ENCODE measurements at regions not wholly inside any gene's neighbourhood (a gene's known extent, or its start where the extent isn't known, plus 50 kb on each side); places are given as distances from the start of the nearest gene placed in this dataset.

GRCh38 chr1:185492089-185492825 is 175.2 kb upstream of the IVNS1ABP start:
- DNase-seq (ENCODE audit: low read depth): no peak
- H3K4me3 ChIP-seq (ENCODE audit: low read depth, low read length): no peak overlapping the region
- no peaks in the 10 kb centered on the region for H3K36me3 ChIP-seq (ENCODE audit: control insufficient read depth, insufficient read depth, low read length)
- no peak for TF ChIP-seq CTCF (IDR thresholded peaks at IDR 0.05; ENCODE audit: insufficient read depth, low read length, severe bottlenecking)
- H3K27me3 ChIP-seq (ENCODE audit: control insufficient read depth, insufficient read depth, low read length): no peaks in the 10 kb centered on the region
- no peak for FAIRE-seq

- DNase-seq (ENCODE audit: low read depth) (no peak), FAIRE-seq (no peak)
- H3K27me3 ChIP-seq (ENCODE audit: control insufficient read depth, insufficient read depth, low read length): no peaks in the 10 kb centered on the region
- no peak overlapping the region for H3K4me3 ChIP-seq (ENCODE audit: low read depth, low read length)
- no peaks in the 10 kb centered on the region for H3K36me3 ChIP-seq (ENCODE audit: control insufficient read depth, insufficient read depth, low read length)
- no peak for TF ChIP-seq CTCF (IDR thresholded peaks at IDR 0.05; ENCODE audit: insufficient read depth, low read length, severe bottlenecking)
Observed at GRCh38 chr1:185491604-185492003, 174.6 kb upstream of the IVNS1ABP start.

- Histone ChIP-seq H3K36me3 (ENCODE audit: control insufficient read depth, insufficient read depth, low read length) (no peaks in the 10 kb centered on the region), H3K27me3 (ENCODE audit: control insufficient read depth, insufficient read depth, low read length) (no peaks in the 10 kb centered on the region), H3K4me3 (ENCODE audit: low read depth, low read length) (no peak overlapping the region)
- no peak for TF ChIP-seq CTCF (IDR thresholded peaks at IDR 0.05; ENCODE audit: insufficient read depth, low read length, severe bottlenecking)
- DNase-seq (ENCODE audit: low read depth) (no peak), FAIRE-seq (no peak)
Observed at GRCh38 chr1:185490924-185491323, 173.9 kb upstream of the IVNS1ABP start.

GRCh38 chr1:185489406-185489805 is 172.4 kb upstream of the IVNS1ABP start:
- Histone ChIP-seq H3K36me3 (ENCODE audit: control insufficient read depth, insufficient read depth, low read length) (no peaks in the 10 kb centered on the region), H3K4me3 (ENCODE audit: low read depth, low read length) (no peak overlapping the region), H3K27me3 (ENCODE audit: control insufficient read depth, insufficient read depth, low read length) (no peaks in the 10 kb centered on the region)
- TF ChIP-seq CTCF (IDR thresholded peaks at IDR 0.05; ENCODE audit: insufficient read depth, low read length, severe bottlenecking): no peak
- no peak for DNase-seq (ENCODE audit: low read depth)
- FAIRE-seq: no peak

- TF ChIP-seq CTCF (IDR thresholded peaks at IDR 0.05; ENCODE audit: insufficient read depth, low read length, severe bottlenecking): no peak
- no peak for FAIRE-seq
- Histone ChIP-seq H3K36me3 (ENCODE audit: control insufficient read depth, insufficient read depth, low read length) (no peaks in the 10 kb centered on the region), H3K27me3 (ENCODE audit: control insufficient read depth, insufficient read depth, low read length) (no peaks in the 10 kb centered on the region), H3K4me3 (ENCODE audit: low read depth, low read length) (no peak overlapping the region)
- no peak for DNase-seq (ENCODE audit: low read depth)
Observed at GRCh38 chr1:185488808-185489207, 171.8 kb upstream of the IVNS1ABP start.

- Histone ChIP-seq H3K27me3 (ENCODE audit: control insufficient read depth, insufficient read depth, low read length) (no peaks in the 10 kb centered on the region), H3K4me3 (ENCODE audit: low read depth, low read length) (no peak overlapping the region), H3K36me3 (ENCODE audit: control insufficient read depth, insufficient read depth, low read length) (no peaks in the 10 kb centered on the region)
- DNase-seq (ENCODE audit: low read depth) (no peak), FAIRE-seq (no peak)
- no peak for TF ChIP-seq CTCF (IDR thresholded peaks at IDR 0.05; ENCODE audit: insufficient read depth, low read length, severe bottlenecking)
Observed at GRCh38 chr1:185487936-185488335, 170.9 kb upstream of the IVNS1ABP start.

All from bronchial epithelial cell (primary cell).